Activated T-cell treated with anti-CD3 and anti-CD28 coated beads for 24 hours (primary cell): ENCODE measurements at regions not wholly inside any gene's neighbourhood (a gene's known extent, or its start where the extent isn't known, plus 50 kb on each side); places are given as distances from the start of the nearest gene placed in this dataset.

Experiments
- DNase-seq: peaks from one replicate; pipeline ENCODE4 v3.0.0-alpha.2; 2020; ENCODE audit warnings: low read depth

- DNase-seq = no peak
Measured at GRCh38 chr2:18132697-18133096, 254.2 kb downstream of the KCNS3 start.

DNA sequence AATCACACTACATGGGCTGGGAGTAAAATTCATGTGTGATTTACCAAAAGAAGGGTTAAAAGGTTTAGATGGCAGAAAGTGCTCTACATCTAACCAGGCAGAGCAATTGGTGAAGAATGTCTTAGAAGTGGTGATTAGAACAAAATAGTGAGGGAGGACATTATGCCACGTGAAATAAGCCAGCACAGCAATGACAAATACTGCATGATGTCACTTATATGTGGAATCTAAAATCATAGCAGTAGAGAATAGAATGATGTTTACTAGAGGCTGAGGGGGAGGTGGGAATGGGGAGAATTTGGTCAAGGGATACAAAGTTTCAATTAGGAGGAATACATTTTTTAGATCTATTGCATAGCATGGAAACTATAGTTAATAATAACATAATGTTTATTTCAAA, 253.3 kb downstream of the KCNS3 start:
- no peak for DNase-seq

GRCh38 chr2:18129348-18129747, 250.9 kb downstream of the KCNS3 start:
- DNase-seq = no peak

DNA sequence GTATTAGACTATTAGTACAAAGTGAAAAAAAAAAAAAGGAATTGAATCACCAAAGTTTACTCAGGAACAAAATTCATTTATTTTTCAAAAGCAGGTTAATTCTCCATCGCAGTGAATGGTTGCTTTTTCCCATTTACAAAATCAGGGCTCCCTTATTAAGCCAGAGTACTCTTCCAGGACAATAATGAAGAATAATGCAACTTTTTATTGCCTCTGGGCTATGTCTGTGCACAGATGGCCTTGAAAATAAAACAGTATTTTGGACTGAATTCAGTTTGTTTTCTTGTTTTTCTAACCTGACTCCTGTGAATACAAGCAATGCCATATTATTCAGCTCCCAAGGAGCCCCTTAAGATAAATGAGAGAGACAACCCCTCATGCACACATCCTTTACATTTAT, 246.8 kb downstream of the KCNS3 start:
- DNase-seq = no peak

DNA sequence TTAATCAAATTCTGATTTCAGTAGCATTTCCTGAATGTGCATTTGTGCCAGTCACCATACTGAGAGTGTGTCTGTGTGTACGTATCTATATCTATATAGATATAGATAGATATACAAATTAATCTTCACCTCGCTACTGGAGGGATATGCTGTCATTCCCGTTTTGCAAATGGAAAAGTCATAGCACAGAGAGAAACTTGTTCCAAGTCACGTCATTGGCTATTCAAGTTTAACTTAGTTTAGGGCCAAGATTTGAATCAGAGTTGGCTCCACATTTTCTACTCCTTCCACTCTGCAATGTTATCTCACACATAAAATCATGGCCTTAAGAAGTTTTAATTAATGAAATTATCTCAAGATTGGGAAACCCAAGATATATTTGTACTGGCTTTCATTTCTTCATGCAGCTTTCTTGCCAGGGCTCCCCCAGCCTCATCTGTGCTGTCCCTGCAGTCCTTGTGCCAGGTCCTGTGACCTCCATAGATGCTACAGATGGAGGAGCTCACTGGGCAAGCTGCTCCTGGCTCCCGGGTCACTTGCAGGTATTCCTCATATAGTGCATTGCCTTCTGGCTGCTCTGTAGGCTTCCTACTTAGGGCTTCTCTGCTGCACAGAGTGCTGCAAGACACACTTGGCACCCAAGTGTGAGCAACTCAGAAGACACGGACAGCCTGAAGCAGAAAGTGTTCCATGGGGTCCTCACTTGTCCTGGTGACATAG, 245.8 kb downstream of the KCNS3 start:
- DNase-seq = no peak

- DNase-seq = no peak
Measured at GRCh38 chr2:18123577-18123976, 245.1 kb downstream of the KCNS3 start.

DNA sequence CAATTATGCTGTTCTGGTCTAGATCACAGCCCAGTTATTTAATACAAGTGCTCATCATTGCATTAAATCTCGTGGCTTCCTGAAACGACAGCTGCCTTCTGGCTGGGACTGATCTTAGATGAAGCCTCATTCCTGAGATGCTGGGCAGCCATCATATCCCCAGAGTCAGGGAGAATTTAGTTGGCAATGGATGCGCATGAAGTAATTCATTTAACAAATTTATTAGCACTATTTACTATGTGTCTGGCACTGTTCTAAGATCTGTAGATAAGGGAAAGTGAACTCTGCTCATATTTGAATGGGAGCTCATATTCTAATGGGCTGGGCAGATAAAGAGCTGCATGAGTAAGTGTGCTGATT, 244.7 kb downstream of the KCNS3 start:
- DNase-seq = no peak

DNA sequence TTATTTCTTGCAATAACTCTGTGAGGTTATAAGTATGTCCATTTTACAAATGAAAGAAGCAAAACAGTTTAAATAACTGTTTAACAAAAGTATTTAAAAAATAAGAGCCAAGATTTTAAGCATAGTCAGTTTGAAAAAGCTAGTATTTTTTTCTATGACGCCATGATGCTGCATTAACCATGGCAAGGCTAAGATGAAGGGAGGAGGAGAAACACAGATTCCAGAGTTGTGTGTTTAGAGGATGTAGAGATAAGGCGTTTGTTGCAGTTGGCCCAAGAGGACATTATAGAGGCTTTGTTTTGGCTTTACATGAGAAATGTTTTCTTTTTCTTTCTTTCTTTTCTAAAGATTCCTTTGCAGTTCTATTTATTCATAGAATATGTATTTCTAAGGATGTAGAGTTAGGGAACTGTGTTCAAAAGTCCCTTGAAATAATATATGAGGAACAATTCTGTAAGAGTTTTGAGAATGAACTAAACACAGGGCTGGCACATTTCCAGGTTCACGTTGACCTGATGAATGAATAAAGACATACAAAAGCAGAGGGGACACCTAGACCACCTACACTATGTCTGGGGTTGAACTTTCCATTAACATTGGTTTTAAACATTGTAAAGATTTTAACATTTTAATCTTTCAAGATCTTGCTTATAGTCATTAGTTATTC, 244.2 kb downstream of the KCNS3 start:
- DNase-seq = no peak

DNA sequence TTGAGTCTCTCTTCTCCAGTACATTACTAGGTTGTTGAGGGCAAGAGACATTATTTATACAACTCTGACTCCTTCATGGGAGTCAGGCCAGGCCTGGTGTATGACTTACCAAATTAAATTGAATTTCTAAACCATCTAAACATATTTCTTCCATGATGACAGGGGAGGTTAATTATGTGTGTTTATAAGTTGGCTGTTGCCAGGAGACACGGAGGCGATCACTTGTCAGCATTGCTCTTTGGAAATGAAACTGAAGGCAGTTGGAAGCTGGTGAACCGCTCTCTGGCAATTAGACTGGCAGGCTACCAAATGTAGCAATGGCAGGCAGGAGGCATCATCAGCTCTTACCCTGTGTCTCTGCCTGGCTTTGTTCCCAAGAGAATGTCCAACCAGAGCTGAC, 241.4 kb downstream of the KCNS3 start:
- no peak for DNase-seq

DNA sequence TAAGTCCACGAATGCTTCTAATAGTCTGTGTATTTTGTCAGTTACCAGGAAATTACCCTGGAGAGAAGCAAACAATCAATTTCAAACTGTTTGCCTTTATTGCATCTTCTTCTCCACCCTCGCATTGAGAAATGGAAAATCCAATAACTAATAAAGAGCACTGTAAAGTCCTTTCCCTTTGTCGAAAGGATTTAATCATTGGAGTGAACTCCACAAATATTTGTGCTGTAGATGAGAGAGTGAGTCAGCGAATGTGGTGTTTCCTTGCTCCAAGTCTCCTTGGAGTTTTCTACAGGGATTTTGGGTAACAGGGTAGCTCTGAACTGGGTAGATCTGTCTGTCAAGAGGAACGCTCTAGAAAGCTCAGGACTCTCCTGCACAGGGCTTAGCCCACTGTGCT, 240.2 kb downstream of the KCNS3 start:
- no peak for DNase-seq

DNA sequence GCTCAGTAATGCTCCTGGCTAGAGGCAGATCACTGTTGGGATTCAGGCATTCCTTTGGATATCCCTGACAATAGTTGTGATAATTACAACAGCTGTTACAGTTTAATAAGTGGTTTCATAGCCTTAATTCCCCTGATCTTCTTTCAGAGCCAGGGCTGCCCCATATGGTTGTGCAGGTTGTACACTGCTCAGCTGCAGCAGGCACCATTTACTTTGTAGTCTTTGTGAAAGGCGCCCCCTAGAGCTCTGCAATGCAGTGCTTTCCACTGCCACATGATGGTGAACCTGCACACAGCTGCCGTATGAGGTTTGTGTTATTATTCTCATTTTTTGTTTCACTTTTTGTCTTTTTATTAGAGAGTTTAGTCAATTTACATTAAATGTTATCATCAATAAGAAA, 239.1 kb downstream of the KCNS3 start:
- DNase-seq = no peak

DNA sequence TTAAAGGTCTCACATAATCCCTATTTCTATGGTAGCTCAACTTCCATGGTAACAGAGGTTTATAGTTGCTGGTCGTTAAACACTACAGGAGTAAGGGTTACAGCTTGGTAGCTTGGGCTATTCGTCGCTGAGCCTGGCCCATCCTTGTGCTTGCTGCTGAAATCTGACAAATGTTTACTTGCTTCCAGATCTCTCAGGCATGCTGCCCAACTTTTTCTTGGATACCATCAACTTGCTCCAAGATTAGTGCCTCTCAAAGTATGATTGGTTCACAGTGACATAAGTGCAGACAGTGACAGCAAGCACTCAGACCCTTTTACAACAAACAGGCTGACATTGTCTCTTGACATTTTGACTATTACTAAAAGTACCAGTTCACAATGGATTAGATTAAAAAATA, 231.8 kb downstream of the KCNS3 start:
- no peak for DNase-seq

DNA sequence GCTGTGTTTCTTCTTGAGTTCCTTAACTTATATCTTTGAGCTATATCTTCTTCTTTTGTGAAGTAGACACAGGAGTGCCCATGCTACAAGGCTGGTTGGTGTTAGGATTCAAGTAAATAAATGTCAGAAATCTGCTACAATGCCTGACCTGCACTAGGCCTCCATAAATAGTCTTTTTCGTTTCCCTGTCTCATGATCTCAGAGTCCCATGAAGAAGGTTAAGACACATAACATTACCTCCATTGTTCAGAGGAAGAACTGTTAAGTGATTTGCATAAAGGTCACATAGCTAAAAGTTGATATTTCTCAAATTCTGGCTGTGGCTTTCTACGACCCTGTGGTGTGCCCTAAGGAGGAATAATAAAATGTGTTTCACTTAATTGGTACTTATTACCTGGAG, 228.4 kb downstream of the KCNS3 start:
- no peak for DNase-seq

DNA sequence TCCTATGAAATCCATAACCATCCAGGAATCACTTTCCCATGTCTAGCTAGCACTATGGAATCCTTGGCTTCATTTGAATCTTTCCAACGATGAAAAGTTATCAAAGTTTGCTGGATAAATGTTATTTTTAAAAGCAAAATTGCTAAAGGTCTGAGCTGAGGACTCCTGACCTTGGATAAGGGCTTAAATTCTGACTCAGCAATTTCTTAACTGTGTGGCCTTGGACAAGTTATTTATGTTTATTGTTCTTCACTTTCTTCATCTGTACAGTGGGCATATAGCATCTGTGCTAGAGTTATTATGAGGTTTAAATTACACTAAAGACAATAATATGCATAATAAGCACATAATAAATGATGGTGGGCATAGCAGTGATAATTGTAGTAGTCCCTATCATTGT, 227.5 kb downstream of the KCNS3 start:
- no peak for DNase-seq

GRCh38 chr2:18104595-18105224, 226.2 kb downstream of the KCNS3 start:
- DNase-seq = no peak

DNA sequence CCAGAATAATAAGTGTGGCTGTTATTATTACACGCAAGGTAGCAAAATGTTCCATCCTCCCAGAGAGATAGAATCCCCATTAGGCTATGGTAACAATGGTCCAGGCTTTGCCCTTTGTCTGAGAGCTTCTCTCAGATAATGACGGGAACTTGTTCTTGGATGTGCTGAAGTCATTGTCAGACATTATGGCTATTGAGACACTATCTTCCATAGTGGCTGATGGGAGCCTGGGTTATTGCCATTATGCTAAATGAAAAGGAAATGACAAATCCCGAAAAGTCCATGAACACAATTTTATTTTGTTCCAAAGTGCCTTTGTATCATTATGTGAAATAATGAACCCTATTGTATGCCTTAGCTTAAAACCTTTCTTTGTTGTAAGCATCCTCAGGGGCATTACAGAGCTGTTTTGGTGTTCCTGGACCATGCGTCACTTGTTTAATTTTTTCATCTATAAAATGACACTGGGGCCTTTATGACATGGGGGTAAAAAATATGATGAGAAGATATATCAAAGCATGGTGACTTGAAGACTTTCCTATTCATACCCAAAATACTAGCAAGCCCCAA, 218.5 kb downstream of the KCNS3 start:
- DNase-seq = no peak

GRCh38 chr2:18094277-18094676, 215.8 kb downstream of the KCNS3 start:
- no peak for DNase-seq

- no peak for DNase-seq
Measured at GRCh38 chr2:18093196-18093595, 214.7 kb downstream of the KCNS3 start.

DNA sequence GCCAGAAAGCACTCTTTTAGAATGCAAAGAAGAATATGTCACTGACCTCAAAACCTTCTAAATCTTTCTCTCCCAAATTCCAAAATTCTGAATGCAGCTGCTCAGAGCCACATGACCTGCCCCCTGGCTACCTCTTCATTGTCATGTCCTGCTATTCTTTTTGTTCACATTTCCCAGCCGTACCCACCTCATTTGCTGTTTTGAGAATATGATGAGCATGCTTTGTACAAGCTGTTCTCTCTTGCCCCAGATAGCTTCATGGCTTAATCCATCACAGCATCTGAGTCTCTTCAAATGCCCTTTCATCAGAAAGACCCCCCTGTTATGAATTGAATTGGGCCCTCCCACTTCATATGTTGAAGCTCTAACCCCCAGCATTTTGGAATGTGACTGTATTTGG, 214.3 kb downstream of the KCNS3 start:
- no peak for DNase-seq

DNA sequence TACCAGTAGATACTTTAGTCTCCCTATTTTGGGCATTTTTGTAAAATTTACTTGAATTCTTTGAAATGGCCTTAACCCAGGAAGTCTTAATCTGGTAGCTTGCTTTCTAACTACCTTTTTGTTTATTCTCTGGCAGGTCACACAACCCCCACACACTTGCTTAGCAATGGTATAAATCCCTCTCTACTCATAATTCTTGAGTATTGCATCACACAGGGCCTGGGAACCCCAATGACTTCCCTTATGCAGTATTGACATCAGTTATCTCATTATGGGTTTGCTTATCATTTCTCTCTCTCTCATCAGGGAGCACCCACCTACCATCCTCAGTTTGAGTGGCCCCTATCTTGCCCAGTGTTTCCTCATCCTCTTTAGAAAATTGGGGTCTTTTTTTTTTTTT, 207.1 kb downstream of the KCNS3 start:
- DNase-seq = no peak

DNA sequence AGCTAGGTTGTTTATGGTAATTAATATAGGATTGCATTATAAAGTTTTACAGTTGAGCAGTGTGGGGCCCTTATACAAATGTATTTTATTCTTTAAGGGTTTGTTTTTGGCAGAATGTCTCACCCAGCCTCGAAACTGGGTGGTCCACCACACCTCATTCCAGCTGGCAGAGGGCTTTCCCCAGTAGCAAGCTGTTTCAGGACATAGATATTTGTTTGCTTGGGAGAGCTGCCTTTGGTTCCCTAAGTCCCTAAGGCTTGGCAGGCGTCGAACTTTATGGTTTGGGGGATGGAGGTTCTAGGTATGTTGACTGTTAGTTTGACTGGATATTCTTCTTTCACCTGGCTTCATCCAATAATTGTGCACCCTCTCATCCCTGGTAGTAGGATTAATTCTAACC, 205.9 kb downstream of the KCNS3 start:
- no peak for DNase-seq

GRCh38 chr2:18083806-18084205, 205.3 kb downstream of the KCNS3 start:
- no peak for DNase-seq

DNA sequence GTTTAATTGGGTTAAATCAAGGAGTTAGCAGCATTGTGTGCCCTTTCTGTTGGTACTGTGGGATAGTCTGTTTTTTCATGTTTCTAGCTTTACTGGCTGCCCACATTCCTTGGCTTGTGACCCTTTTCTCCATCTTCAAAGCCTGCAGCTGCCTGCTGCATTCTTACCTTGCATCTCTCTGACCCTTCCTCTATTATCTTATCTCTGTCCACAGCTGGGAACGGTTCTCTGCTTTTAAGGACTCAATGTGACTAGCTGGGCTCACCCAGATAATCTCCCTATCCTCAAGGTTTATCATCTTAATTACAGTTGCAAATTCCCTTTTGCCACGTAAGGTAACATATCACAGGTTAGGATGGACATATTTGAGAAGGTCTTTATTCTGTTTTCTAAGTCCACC, 199.7 kb downstream of the KCNS3 start:
- DNase-seq = no peak
